ENCODE measurements at regions not wholly inside any gene's neighbourhood (a gene's known extent, or its start where the extent isn't known, plus 50 kb on each side); places are given as distances from the start of the nearest gene placed in this dataset.
"Not testable (repeated sequence)": the region's sequence is repeated elsewhere in the genome, so short reads cannot be mapped to it uniquely, and the experiment has no call there.

- DNase-seq (ENCODE audit: low spot score in 2 of 2, unreplicated experiment in 2 of 2), result no peak
- no peak overlapping the region for H3K27ac Mint-ChIP-seq
- peaks cover 7% of the 10 kb centered on the region for H3K4me1 Mint-ChIP-seq
- H3K27me3 Mint-ChIP-seq (ENCODE audit: low read depth), result no peaks in the 10 kb centered on the region
- TF ChIP-seq CTCF (IDR thresholded peaks at IDR 0.05; ENCODE audit: unreplicated experiment), result no peak
- H3K36me3 Mint-ChIP-seq, result no peaks in the 10 kb centered on the region
- H3K9me3 Mint-ChIP-seq, result peaks cover 6% of the 10 kb centered on the region
- H3K4me3 Mint-ChIP-seq, result no peak overlapping the region
These were observed 138.1 kb upstream of the GRAMD2B start for GRCh38 chr5:126284977-126285696.

- not testable (repeated sequence) for H3K36me3 Mint-ChIP-seq; H3K4me3 Mint-ChIP-seq; DNase-seq (ENCODE audit: low spot score in 2 of 2, unreplicated experiment in 2 of 2); H3K27ac Mint-ChIP-seq; H3K4me1 Mint-ChIP-seq; H3K27me3 Mint-ChIP-seq (ENCODE audit: low read depth)
- H3K9me3 Mint-ChIP-seq, result peaks cover 10% of the 10 kb centered on the region
These were observed 127.1 kb upstream of the GRAMD2B start for GRCh38 chr5:126296121-126296520.

- DNase-seq (ENCODE audit: low spot score in 2 of 2, unreplicated experiment in 2 of 2), result no peak
- H3K27me3 Mint-ChIP-seq (ENCODE audit: low read depth), result no peaks in the 10 kb centered on the region
- no peak for TF ChIP-seq CTCF (IDR thresholded peaks at IDR 0.05; ENCODE audit: unreplicated experiment)
- no peaks in the 10 kb centered on the region for H3K4me1 Mint-ChIP-seq
- peaks cover 12% of the 10 kb centered on the region for H3K9me3 Mint-ChIP-seq
- H3K36me3 Mint-ChIP-seq, result peaks cover 5% of the 10 kb centered on the region
- no peak overlapping the region for H3K27ac Mint-ChIP-seq
- no peak overlapping the region for H3K4me3 Mint-ChIP-seq
These were observed 122.9 kb upstream of the GRAMD2B start for GRCh38 chr5:126300293-126300692.

- no peak overlapping the region for H3K4me3 Mint-ChIP-seq
- peaks cover 15% of the 10 kb centered on the region for H3K9me3 Mint-ChIP-seq
- peaks cover 5% of the 10 kb centered on the region for H3K36me3 Mint-ChIP-seq
- no peak for DNase-seq (ENCODE audit: low spot score in 2 of 2, unreplicated experiment in 2 of 2)
- H3K27me3 Mint-ChIP-seq (ENCODE audit: low read depth), result no peaks in the 10 kb centered on the region
- peaks cover 3% of the 10 kb centered on the region for H3K4me1 Mint-ChIP-seq
- no peak for TF ChIP-seq CTCF (IDR thresholded peaks at IDR 0.05; ENCODE audit: unreplicated experiment)
- no peak overlapping the region for H3K27ac Mint-ChIP-seq
These were observed 122.2 kb upstream of the GRAMD2B start for GRCh38 chr5:126301056-126301455.

- Mint-ChIP-seq H3K36me3 (peaks cover under 1% of the 10 kb centered on the region), H3K4me3 (no peak overlapping the region), H3K9me3 (peaks cover 12% of the 10 kb centered on the region), H3K27me3 (ENCODE audit: low read depth) (no peaks in the 10 kb centered on the region), H3K27ac (no peak overlapping the region), H3K4me1 (peaks cover 11% of the 10 kb centered on the region)
- DNase-seq (ENCODE audit: low spot score in 2 of 2, unreplicated experiment in 2 of 2), result no peak
- TF ChIP-seq CTCF (IDR thresholded peaks at IDR 0.05; ENCODE audit: unreplicated experiment), result no peak
These were observed 113.3 kb upstream of the GRAMD2B start for GRCh38 chr5:126309860-126310259.

GRCh38 chr5:126311766-126312165 is 111.4 kb upstream of the GRAMD2B start:
- H3K9me3 Mint-ChIP-seq, result peaks cover 8% of the 10 kb centered on the region
- TF ChIP-seq CTCF (IDR thresholded peaks at IDR 0.05; ENCODE audit: unreplicated experiment), result no peak
- H3K27me3 Mint-ChIP-seq (ENCODE audit: low read depth), result peaks cover 8% of the 10 kb centered on the region
- H3K36me3 Mint-ChIP-seq, result no peaks in the 10 kb centered on the region
- DNase-seq (ENCODE audit: low spot score in 2 of 2, unreplicated experiment in 2 of 2), result no peak
- H3K4me3 Mint-ChIP-seq, result no peak overlapping the region
- no peak overlapping the region for H3K27ac Mint-ChIP-seq
- H3K4me1 Mint-ChIP-seq, result peaks cover 4% of the 10 kb centered on the region
